ENCODE measurements at regions not wholly inside any gene's neighbourhood (a gene's known extent, or its start where the extent isn't known, plus 50 kb on each side); places are given as distances from the start of the nearest gene placed in this dataset.

GRCh38 chr7:63008366-63008765 lies 990.3 kb upstream of the ZNF722 start:
- TF ChIP-seq CTCF (IDR thresholded peaks at IDR 0.05) (no peak), POLR2AphosphoS5 (IDR thresholded peaks at IDR 0.05) (no peak)

Measured in gastroesophageal sphincter (tissue), 3 donors.